PC-3 (cell line): ENCODE measurements at regions not wholly inside any gene's neighbourhood (a gene's known extent, or its start where the extent isn't known, plus 50 kb on each side); places are given as distances from the start of the nearest gene placed in this dataset.

Source experiments
- ATAC-seq: fragments of 200-7000 bp; cut with Tn5 transposase; 2 replicates; pipeline ENCODE4 v1.9.1; 2020; ENCODE audit warnings: mild to moderate bottlenecking, moderate library complexity
- BruUV-seq: library from RNA; stranded (reverse); fragments of 400-500 nt; replicated peaks from 2 replicates; lab custom pipeline; 2021; lab: Mats Ljungman, UMichigan
- CTCF ChIA-PET: fragments of 300-600 bp; sonication (Branson Sonifier 250); formaldehyde crosslinking; loops from one replicate; lab custom pipeline; 2022; ENCODE audit warnings: antibody characterized with exemption; lab: Charles Lee
- POLR2A ChIA-PET: fragments of 300-600 bp; sonication (Branson Sonifier 250); formaldehyde crosslinking; loops from one replicate; lab custom pipeline; 2022; ENCODE audit warnings: antibody characterized with exemption; ENCODE audit not compliant: unreplicated experiment; lab: Charles Lee
- DNase-seq: peaks from one replicate; pipeline ENCODE4 v3.0.0-alpha.2; 2015
- H2AFZ ChIP-seq: fragments of 300-600 bp; sonication (generic); 2 replicates; pipeline ENCODE4 v1.6.0; 2016; ENCODE audit warnings: antibody characterized with exemption, low read length
- H3F3A ChIP-seq: fragments of 300-600 bp; sonication (generic); one replicate; pipeline ENCODE4 v1.6.0; 2017; ENCODE audit warnings: antibody characterized with exemption, low read length, control low read depth, mild to moderate bottlenecking; ENCODE audit not compliant: unreplicated experiment
- H3K27ac ChIP-seq: fragments of 300-600 bp; sonication (generic); 2 replicates; pipeline ENCODE4 v1.5.1; 2016; ENCODE audit warnings: mild to moderate bottlenecking, low read length
- H3K27me3 ChIP-seq: fragments of 300-600 bp; sonication (generic); 2 replicates; pipeline ENCODE4 v1.6.1; 2016; ENCODE audit warnings: low read length, mixed read lengths
- H3K36me3 ChIP-seq: fragments of 300-600 bp; sonication (generic); 2 replicates; pipeline ENCODE4 v1.6.1; 2016; ENCODE audit warnings: low read depth, mixed run types, low read length, mixed read lengths
- H3K4me1 ChIP-seq: fragments of 300-600 bp; sonication (generic); 2 replicates; pipeline ENCODE4 v1.5.1; 2016; ENCODE audit warnings: low read length; ENCODE audit not compliant: insufficient read depth
- H3K4me2 ChIP-seq: fragments of 300-600 bp; sonication (generic); 2 replicates; pipeline ENCODE4 v1.6.0; 2016; ENCODE audit warnings: low read length
- H3K4me3 ChIP-seq: fragments of 300-600 bp; sonication (generic); 2 replicates; pipeline ENCODE4 v1.5.1; 2016; ENCODE audit warnings: mild to moderate bottlenecking, low read length, mixed read lengths
- H3K79me2 ChIP-seq: fragments of 300-600 bp; sonication (generic); 2 replicates; pipeline ENCODE4 v1.6.1; 2017; ENCODE audit warnings: low read length, mixed read lengths
- H3K9ac ChIP-seq: fragments of 300-600 bp; sonication (generic); 2 replicates; pipeline ENCODE4 v1.6.0; 2016; ENCODE audit warnings: mild to moderate bottlenecking, low read length
- H3K9me2 ChIP-seq: fragments of 300-600 bp; sonication (generic); replicated peaks from 2 replicates; pipeline ENCODE4 v1.6.1; 2016; ENCODE audit warnings: mixed run types, low read length, mixed read lengths
- H3K9me3 ChIP-seq: fragments of 300-600 bp; sonication (generic); 2 replicates; pipeline ENCODE4 v1.6.1; 2016; ENCODE audit warnings: low read length, mixed read lengths
- H4K20me1 ChIP-seq: fragments of 300-600 bp; sonication (generic); 2 replicates; pipeline ENCODE4 v1.6.1; 2016; ENCODE audit warnings: low read length, mixed read lengths
- EZH2 ChIP-seq: fragments of 300-600 bp; sonication (generic); IDR thresholded peaks from one replicate; pipeline ENCODE4 v1.6.1; 2017; ENCODE audit warnings: antibody characterized with exemption, mild to moderate bottlenecking, low read length; ENCODE audit not compliant: unreplicated experiment
- EZH2phosphoT487 ChIP-seq: fragments of 300-600 bp; sonication (generic); IDR thresholded peaks from 2 replicates; pipeline ENCODE4 v1.6.1; 2018; ENCODE audit warnings: mild to moderate bottlenecking, antibody characterized with exemption, low read length, borderline replicate concordance
- intact Hi-C: fragments of 100-400 bp; cut with micrococcal nuclease; formaldehyde crosslinking; loops from 2 replicates; pipeline ENCODE4 v1.9.0; 2023
- TF ChIP-seq, protein P1 (sequence below): fragments of 300-600 bp; sonication (generic); conservative IDR thresholded peaks from 2 replicates; pipeline ENCODE4 v1.5.1; 2017; ENCODE audit warnings: antibody characterized with exemption, low read depth, mild to moderate bottlenecking, low read length

DNA sequence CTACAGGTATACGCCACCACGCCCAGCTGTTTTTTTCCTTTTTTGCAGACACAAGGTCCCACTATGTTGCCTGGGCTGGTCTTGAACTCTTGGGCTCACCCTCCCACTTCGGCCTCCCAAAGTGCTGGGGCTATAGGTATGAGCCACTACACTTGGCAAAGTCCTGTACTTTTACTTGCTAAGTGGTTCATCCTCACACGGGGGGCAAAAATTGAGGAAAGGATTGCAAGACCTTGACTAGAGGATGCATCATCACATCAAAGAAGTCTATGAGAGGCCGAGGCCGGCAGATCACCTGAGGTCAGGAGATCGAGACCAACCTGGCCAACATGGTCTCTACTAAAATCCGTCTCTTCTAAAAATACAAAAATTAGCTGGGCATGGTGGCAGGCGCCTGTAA is 116.5 kb upstream of the FAM174B start:
- no peak for ATAC-seq
- H3K9me2 ChIP-seq, result no peaks in the 10 kb centered on the region
- no peaks in the 10 kb centered on the region for H4K20me1 ChIP-seq
- intact Hi-C loops, result no loop called here
- H3K9ac ChIP-seq, result no peak overlapping the region
- TF ChIP-seq, protein P1, sequence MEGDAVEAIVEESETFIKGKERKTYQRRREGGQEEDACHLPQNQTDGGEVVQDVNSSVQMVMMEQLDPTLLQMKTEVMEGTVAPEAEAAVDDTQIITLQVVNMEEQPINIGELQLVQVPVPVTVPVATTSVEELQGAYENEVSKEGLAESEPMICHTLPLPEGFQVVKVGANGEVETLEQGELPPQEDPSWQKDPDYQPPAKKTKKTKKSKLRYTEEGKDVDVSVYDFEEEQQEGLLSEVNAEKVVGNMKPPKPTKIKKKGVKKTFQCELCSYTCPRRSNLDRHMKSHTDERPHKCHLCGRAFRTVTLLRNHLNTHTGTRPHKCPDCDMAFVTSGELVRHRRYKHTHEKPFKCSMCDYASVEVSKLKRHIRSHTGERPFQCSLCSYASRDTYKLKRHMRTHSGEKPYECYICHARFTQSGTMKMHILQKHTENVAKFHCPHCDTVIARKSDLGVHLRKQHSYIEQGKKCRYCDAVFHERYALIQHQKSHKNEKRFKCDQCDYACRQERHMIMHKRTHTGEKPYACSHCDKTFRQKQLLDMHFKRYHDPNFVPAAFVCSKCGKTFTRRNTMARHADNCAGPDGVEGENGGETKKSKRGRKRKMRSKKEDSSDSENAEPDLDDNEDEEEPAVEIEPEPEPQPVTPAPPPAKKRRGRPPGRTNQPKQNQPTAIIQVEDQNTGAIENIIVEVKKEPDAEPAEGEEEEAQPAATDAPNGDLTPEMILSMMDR, result no peak
- TF ChIP-seq EZH2phosphoT487 (no peak), EZH2 (no peak)
- H3K27me3 ChIP-seq, result no peaks in the 10 kb centered on the region
- no peak overlapping the region for H2AFZ ChIP-seq
- no peak overlapping the region for H3K4me3 ChIP-seq
- no TSS peak for BruUV-seq
- H3F3A ChIP-seq, result no peaks in the 10 kb centered on the region
- no peak overlapping the region for H3K27ac ChIP-seq
- no peaks in the 10 kb centered on the region for H3K9me3 ChIP-seq
- CTCF ChIA-PET, result no interaction called here
- H3K79me2 ChIP-seq, result no peaks in the 10 kb centered on the region
- no peaks in the 10 kb centered on the region for H3K36me3 ChIP-seq
- H3K4me2 ChIP-seq, result no peak overlapping the region
- H3K4me1 ChIP-seq, result no peaks in the 10 kb centered on the region
- POLR2A ChIA-PET, result no interaction called here
- DNase-seq, result no peak

- ChIA-PET POLR2A (no interaction called here), CTCF (no interaction called here)
- H3K4me2 ChIP-seq, result no peak overlapping the region
- no peak for ATAC-seq
- no peaks in the 10 kb centered on the region for H3K36me3 ChIP-seq
- BruUV-seq, result no TSS peak
- TF ChIP-seq EZH2phosphoT487, result no peak
- TF ChIP-seq, protein P1, result no peak
- TF ChIP-seq EZH2, result no peak
- no peak overlapping the region for H3K4me3 ChIP-seq
- no peaks in the 10 kb centered on the region for H3K27me3 ChIP-seq
- no peak overlapping the region for H3K27ac ChIP-seq
- no peak overlapping the region for H2AFZ ChIP-seq
- H3K9me2 ChIP-seq, result no peaks in the 10 kb centered on the region
- no peaks in the 10 kb centered on the region for H3K79me2 ChIP-seq
- H3K4me1 ChIP-seq, result no peaks in the 10 kb centered on the region
- DNase-seq, result no peak
- H4K20me1 ChIP-seq, result no peaks in the 10 kb centered on the region
- intact Hi-C loops, result no loop called here
- H3F3A ChIP-seq, result no peaks in the 10 kb centered on the region
- H3K9ac ChIP-seq, result no peak overlapping the region
- no peaks in the 10 kb centered on the region for H3K9me3 ChIP-seq
Measured at GRCh38 chr15:92772626-92773244, 117.2 kb upstream of the FAM174B start.

- ATAC-seq, result no peak
- no peaks in the 10 kb centered on the region for H3K27me3 ChIP-seq
- no peaks in the 10 kb centered on the region for H3K36me3 ChIP-seq
- intact Hi-C loops, result no loop called here
- H3K9me3 ChIP-seq, result no peaks in the 10 kb centered on the region
- H3K4me2 ChIP-seq, result no peak overlapping the region
- no peaks in the 10 kb centered on the region for H3K9me2 ChIP-seq
- no peaks in the 10 kb centered on the region for H4K20me1 ChIP-seq
- ChIA-PET POLR2A (no interaction called here), CTCF (no interaction called here)
- no peak overlapping the region for H3K27ac ChIP-seq
- no peaks in the 10 kb centered on the region for H3K4me1 ChIP-seq
- no peak overlapping the region for H3K4me3 ChIP-seq
- DNase-seq, result no peak
- BruUV-seq, result no TSS peak
- H2AFZ ChIP-seq, result no peak overlapping the region
- H3K79me2 ChIP-seq, result no peaks in the 10 kb centered on the region
- no peak overlapping the region for H3K9ac ChIP-seq
- TF ChIP-seq EZH2phosphoT487 (no peak), EZH2 (no peak)
- TF ChIP-seq, protein P1, result no peak
- no peaks in the 10 kb centered on the region for H3F3A ChIP-seq
Measured at GRCh38 chr15:92773340-92773739, 117.8 kb upstream of the FAM174B start.
